ENCODE measurements at regions not wholly inside any gene's neighbourhood (a gene's known extent, or its start where the extent isn't known, plus 50 kb on each side); places are given as distances from the start of the nearest gene placed in this dataset.

DNA sequence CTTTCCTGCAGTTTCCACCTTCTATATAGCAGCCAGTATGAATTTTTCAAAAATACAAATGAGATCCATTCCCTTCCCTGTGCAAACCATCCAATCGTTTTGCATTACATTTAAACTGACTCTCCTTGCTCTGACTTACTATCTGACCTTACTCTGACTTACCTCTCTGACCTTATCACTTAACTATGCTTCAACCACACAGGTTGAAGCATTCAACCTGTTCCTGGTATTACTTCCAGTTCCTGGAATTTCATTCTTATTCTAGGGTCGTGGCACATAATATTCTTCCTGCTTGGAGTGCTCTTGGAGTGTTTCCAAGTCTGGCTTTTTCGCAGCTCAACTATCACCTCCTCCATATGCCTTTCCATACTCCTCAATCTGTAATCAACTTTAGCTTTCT is 850.6 kb upstream of the CHAC2 start:
- Histone ChIP-seq H3K9ac (ENCODE audit: low read length) (no peak overlapping the region), H3K4me1 (ENCODE audit: control insufficient read depth, low read depth, low read length) (no peaks in the 10 kb centered on the region), H3K9me3 (ENCODE audit: control insufficient read depth, low read depth, low read length) (no peaks in the 10 kb centered on the region), H3K4me3 (ENCODE audit: low read length) (no peak overlapping the region), H3K36me3 (ENCODE audit: control insufficient read depth, low read depth, low read length) (no peaks in the 10 kb centered on the region), H3K27me3 (ENCODE audit: control insufficient read depth, insufficient read depth, low read length) (no peaks in the 10 kb centered on the region), H3K27ac (ENCODE audit: low read length) (no peak overlapping the region)

DNA sequence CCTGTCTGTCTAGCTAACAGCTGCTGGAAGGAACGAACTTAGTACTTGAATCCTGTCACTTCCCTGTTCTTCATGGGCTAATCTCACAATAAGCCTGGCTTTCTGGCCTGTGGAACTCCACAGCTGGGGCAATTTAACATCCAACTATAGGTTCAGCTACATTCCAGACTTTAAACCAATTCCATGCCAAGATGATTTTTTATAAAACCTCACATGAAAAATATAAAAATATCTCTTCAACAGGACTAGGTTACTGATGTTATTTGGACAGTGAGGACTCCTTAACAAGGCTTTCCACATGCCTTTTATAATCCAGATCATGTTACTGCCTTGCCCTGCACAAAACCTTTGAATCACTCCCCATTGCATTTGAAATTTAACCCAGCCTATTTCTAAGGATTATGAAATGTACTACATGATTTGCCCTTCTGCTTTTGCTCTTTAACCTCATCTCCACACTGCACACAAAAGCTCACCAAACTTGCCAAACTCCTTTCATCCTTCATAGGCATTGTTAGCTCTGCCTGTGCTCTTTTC is 863.2 kb upstream of the CHAC2 start:
- H3K9ac ChIP-seq (ENCODE audit: low read length): no peak overlapping the region
- no peaks in the 10 kb centered on the region for H3K27me3 ChIP-seq (ENCODE audit: control insufficient read depth, insufficient read depth, low read length)
- peaks cover 11% of the 10 kb centered on the region for H3K9me3 ChIP-seq (ENCODE audit: control insufficient read depth, low read depth, low read length)
- no peak overlapping the region for H3K27ac ChIP-seq (ENCODE audit: low read length)
- no peak overlapping the region for H3K4me3 ChIP-seq (ENCODE audit: low read length)
- no peaks in the 10 kb centered on the region for H3K4me1 ChIP-seq (ENCODE audit: control insufficient read depth, low read depth, low read length)
- no peaks in the 10 kb centered on the region for H3K36me3 ChIP-seq (ENCODE audit: control insufficient read depth, low read depth, low read length)

DNA sequence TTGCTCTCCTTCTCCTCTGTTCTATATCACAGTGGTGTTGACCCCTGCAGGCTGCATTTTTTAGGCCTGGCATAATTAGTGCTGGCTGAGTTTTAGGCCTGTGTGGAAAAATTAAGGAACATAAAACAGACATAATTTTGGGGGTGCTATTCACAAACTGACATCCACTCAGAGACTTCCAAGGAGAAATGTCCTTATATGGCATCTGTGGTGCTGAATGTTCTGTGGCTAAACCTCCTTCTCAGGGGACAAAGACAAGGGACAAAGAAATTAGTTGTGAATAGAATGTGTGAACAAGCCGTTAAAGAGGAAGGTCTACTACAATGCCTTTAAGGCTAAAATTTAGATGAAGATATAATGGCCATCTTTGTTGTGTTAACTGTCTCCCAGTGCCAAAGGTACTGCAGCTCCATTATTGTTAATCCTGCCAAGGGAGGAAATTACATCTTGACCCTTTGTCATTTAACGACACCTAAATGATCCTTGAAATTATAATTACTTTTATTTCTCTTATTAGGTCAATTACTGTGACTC is 870.0 kb upstream of the CHAC2 start:
- no peak overlapping the region for H3K27ac ChIP-seq (ENCODE audit: low read length)
- no peak overlapping the region for H3K9ac ChIP-seq (ENCODE audit: low read length)
- H3K36me3 ChIP-seq (ENCODE audit: control insufficient read depth, low read depth, low read length): no peaks in the 10 kb centered on the region
- no peaks in the 10 kb centered on the region for H3K4me1 ChIP-seq (ENCODE audit: control insufficient read depth, low read depth, low read length)
- peaks cover 20% of the 10 kb centered on the region for H3K9me3 ChIP-seq (ENCODE audit: control insufficient read depth, low read depth, low read length)
- H3K27me3 ChIP-seq (ENCODE audit: control insufficient read depth, insufficient read depth, low read length): no peaks in the 10 kb centered on the region
- H3K4me3 ChIP-seq (ENCODE audit: low read length): no peak overlapping the region

DNA sequence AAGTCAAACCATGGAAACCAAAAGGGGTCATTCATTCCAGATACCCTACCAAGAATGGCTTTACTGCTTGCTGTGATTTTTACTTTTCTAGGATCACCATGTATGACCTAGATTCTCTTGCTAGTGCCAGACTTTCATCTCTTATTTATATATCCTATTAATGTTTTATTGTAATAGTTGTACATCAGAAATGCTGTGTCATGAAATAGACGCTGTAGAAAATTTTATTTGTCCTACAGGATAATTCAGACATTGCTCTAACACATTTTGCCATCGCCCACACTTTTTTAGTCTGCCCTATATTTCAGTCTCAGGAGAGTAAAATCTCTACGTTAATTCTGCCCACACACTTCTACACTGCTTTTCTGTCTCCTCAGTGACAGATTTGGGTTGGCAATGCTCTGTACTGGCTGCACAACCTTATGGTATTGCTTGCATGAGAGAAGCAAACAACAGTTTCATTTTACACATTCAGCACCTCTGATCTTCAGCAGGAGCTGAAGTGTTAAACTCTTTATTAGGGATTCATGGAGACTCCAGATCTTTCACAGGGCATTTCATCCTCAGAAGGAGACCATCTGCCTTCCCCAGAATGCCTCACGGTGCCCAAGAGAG is 871.8 kb upstream of the CHAC2 start:
- no peak overlapping the region for H3K4me3 ChIP-seq (ENCODE audit: low read length)
- no peaks in the 10 kb centered on the region for H3K27me3 ChIP-seq (ENCODE audit: control insufficient read depth, insufficient read depth, low read length)

DNA sequence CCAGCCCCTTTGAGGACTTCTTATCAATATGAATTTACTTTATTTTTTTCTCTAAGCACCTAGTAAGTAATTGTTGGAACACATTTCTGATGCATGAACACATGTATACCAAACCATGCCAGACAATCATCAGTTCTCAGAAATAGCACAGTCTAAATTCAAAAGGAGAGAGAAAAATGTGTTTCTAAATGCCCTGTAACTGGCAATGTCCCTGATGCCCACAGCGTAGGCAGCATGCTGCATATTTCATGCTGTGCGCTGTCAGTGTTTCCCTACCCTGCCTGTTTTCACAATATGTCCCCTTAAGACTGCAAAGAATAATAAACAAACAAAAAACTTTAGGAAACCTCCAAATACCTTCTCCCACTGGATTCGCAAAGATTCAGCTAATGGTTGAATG is 881.0 kb upstream of the CHAC2 start:
- Histone ChIP-seq H3K36me3 (ENCODE audit: control insufficient read depth, low read depth, low read length) (no peaks in the 10 kb centered on the region), H3K9me3 (ENCODE audit: control insufficient read depth, low read depth, low read length) (no peaks in the 10 kb centered on the region), H3K27me3 (ENCODE audit: control insufficient read depth, insufficient read depth, low read length) (no peaks in the 10 kb centered on the region), H3K9ac (ENCODE audit: low read length) (no peak overlapping the region), H3K4me1 (ENCODE audit: control insufficient read depth, low read depth, low read length) (no peaks in the 10 kb centered on the region), H3K27ac (ENCODE audit: low read length) (no peak overlapping the region), H3K4me3 (ENCODE audit: low read length) (no peak overlapping the region)

More for the DNA sequence above, 871.8 kb upstream of the CHAC2 start:
- no peaks in the 10 kb centered on the region for H3K4me1 ChIP-seq (ENCODE audit: control insufficient read depth, low read depth, low read length)
- peaks cover 20% of the 10 kb centered on the region for H3K9me3 ChIP-seq (ENCODE audit: control insufficient read depth, low read depth, low read length)
- H3K9ac ChIP-seq (ENCODE audit: low read length): no peak overlapping the region
- H3K36me3 ChIP-seq (ENCODE audit: control insufficient read depth, low read depth, low read length): no peaks in the 10 kb centered on the region
- no peak overlapping the region for H3K27ac ChIP-seq (ENCODE audit: low read length)

DNA sequence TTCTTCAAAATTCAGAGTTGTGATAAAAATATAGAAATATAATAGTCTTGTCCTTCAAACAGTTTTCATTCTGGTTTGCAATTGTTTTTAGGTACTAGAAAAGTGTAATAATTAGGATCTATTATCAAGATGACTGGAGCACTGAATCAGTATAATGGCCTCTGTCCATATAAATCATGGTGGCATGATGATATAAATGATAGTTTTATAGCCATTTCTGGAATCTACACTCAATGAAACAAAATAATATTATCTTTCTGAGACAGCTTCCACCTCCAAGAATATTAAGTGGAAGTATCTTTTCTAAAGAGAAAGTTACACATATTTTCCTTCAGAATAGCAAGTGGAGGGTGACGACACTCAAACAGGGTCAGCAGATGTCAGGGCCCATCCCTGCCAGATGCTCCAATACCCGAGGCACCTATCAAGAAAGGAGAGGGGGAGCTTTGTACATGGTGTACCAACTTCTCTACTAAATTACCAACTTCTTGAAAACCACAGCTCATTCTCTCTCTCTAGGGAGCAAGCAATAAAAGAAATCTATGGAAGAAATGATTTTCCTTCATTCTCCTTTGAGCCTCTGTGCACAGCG is 882.7 kb upstream of the CHAC2 start:
- Histone ChIP-seq H3K27me3 (ENCODE audit: control insufficient read depth, insufficient read depth, low read length) (no peaks in the 10 kb centered on the region), H3K4me1 (ENCODE audit: control insufficient read depth, low read depth, low read length) (no peaks in the 10 kb centered on the region), H3K9me3 (ENCODE audit: control insufficient read depth, low read depth, low read length) (no peaks in the 10 kb centered on the region), H3K36me3 (ENCODE audit: control insufficient read depth, low read depth, low read length) (no peaks in the 10 kb centered on the region), H3K9ac (ENCODE audit: low read length) (no peak overlapping the region), H3K27ac (ENCODE audit: low read length) (no peak overlapping the region), H3K4me3 (ENCODE audit: low read length) (no peak overlapping the region)

DNA sequence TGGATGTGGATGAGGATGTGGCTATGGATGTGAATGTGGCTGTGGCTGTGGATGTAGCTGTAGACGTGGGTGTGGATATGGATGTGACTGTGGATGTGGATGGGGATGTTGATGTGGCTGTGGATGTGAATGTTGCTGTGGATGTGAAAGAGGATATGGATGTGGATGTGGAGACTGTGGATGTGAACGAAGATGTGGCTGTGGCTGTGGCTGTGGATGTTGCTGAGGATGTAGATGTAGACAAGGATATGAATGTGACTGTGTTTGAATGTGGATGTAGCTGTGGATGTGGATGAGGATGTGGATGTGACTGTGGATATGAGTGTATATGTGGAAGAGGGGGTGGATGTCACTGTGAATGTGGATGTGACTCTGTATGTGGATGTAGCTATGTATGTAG is 884.6 kb upstream of the CHAC2 start:
- Histone ChIP-seq H3K36me3 (ENCODE audit: control insufficient read depth, low read depth, low read length) (no peaks in the 10 kb centered on the region), H3K4me1 (ENCODE audit: control insufficient read depth, low read depth, low read length) (no peaks in the 10 kb centered on the region), H3K27me3 (ENCODE audit: control insufficient read depth, insufficient read depth, low read length) (no peaks in the 10 kb centered on the region), H3K27ac (ENCODE audit: low read length) (no peak overlapping the region), H3K9me3 (ENCODE audit: control insufficient read depth, low read depth, low read length) (no peaks in the 10 kb centered on the region), H3K9ac (ENCODE audit: low read length) (no peak overlapping the region), H3K4me3 (ENCODE audit: low read length) (no peak overlapping the region)

DNA sequence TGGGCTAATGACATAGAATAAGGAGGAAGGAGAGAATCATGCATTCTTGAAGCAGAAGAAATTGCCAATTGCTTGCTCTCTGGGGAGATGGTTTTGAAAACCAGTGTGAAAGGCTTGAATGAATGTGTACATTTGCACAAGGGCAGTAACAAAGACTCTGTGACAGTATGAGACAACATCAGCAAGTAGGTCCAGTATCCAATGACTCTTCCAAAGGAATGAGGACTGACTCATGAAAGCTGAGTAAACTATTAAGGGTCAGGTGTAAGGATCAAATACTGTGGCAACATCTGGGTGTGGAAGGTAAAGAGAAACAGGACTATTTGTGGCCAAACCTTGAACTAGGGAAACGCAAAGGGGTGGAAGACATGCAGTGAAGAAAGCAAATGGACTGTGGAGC is 886.0 kb upstream of the CHAC2 start:
- Histone ChIP-seq H3K4me1 (ENCODE audit: control insufficient read depth, low read depth, low read length) (no peaks in the 10 kb centered on the region), H3K27ac (ENCODE audit: low read length) (no peak overlapping the region), H3K9ac (ENCODE audit: low read length) (no peak overlapping the region), H3K4me3 (ENCODE audit: low read length) (no peak overlapping the region), H3K27me3 (ENCODE audit: control insufficient read depth, insufficient read depth, low read length) (no peaks in the 10 kb centered on the region), H3K36me3 (ENCODE audit: control insufficient read depth, low read depth, low read length) (no peaks in the 10 kb centered on the region), H3K9me3 (ENCODE audit: control insufficient read depth, low read depth, low read length) (no peaks in the 10 kb centered on the region)

DNA sequence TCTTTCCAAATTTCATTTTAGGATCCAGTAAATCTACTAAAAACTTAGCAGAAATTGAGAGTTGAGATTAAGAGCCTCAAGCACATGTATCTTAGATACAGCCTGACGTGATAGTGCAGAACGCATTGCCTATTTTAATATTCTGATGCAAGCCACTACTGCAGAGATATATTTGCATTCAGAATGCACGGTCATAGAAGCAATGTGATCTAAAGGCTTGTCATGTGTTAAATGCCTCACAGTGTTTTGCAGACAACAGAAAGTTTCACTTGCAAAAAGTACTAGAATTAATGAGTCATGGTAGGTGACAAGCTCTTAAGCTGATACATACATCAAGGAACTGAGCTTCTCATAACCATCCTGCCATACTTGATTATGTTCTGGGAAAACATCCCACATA is 886.7 kb upstream of the CHAC2 start:
- Histone ChIP-seq H3K9ac (ENCODE audit: low read length) (no peak overlapping the region), H3K36me3 (ENCODE audit: control insufficient read depth, low read depth, low read length) (no peaks in the 10 kb centered on the region), H3K27me3 (ENCODE audit: control insufficient read depth, insufficient read depth, low read length) (no peaks in the 10 kb centered on the region), H3K4me1 (ENCODE audit: control insufficient read depth, low read depth, low read length) (no peaks in the 10 kb centered on the region), H3K9me3 (ENCODE audit: control insufficient read depth, low read depth, low read length) (no peaks in the 10 kb centered on the region), H3K4me3 (ENCODE audit: low read length) (no peak overlapping the region), H3K27ac (ENCODE audit: low read length) (no peak overlapping the region)

DNA sequence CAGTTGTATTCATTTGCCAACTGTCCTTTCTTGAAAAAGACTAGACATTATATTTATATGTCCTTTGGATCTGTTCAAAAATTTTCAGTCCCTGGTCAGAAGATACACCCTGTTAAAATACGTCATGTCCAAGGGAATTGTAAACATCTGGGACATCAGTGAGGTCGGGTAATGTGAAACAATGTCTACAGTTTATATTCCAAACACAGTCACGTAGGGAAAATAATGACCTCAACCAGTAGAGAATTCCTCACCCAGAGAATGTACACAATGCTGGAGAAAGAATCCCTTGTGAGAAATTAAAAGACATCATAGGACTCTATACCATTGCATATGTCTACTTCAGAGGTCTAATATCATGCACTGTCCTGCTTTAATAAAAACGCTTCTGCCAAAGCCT is 888.0 kb upstream of the CHAC2 start:
- H3K4me1 ChIP-seq (ENCODE audit: control insufficient read depth, low read depth, low read length): no peaks in the 10 kb centered on the region
- no peak overlapping the region for H3K4me3 ChIP-seq (ENCODE audit: low read length)
- H3K27ac ChIP-seq (ENCODE audit: low read length): no peak overlapping the region
- no peaks in the 10 kb centered on the region for H3K9me3 ChIP-seq (ENCODE audit: control insufficient read depth, low read depth, low read length)
- H3K36me3 ChIP-seq (ENCODE audit: control insufficient read depth, low read depth, low read length): no peaks in the 10 kb centered on the region
- H3K9ac ChIP-seq (ENCODE audit: low read length): no peak overlapping the region
- no peaks in the 10 kb centered on the region for H3K27me3 ChIP-seq (ENCODE audit: control insufficient read depth, insufficient read depth, low read length)

DNA sequence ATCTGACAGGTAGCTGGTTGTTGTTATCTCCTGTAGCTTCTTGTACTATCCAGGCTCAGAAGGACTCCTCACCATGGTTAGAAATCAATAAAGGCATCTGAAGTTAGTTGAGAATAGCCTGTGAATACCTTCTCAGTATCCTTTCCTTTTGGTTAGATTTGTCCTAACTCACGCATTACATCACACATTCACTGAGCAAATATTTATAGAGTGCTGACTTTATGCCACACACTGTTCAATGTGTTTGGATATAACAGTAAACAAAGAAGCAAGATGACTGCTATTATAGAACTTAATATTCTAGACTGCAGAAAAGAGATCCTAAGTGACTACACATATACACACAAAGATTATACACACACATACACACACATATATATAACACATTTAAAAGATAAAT is 889.9 kb upstream of the CHAC2 start:
- no peaks in the 10 kb centered on the region for H3K36me3 ChIP-seq (ENCODE audit: control insufficient read depth, low read depth, low read length)
- H3K27ac ChIP-seq (ENCODE audit: low read length): no peak overlapping the region
- no peaks in the 10 kb centered on the region for H3K9me3 ChIP-seq (ENCODE audit: control insufficient read depth, low read depth, low read length)
- no peak overlapping the region for H3K4me3 ChIP-seq (ENCODE audit: low read length)
- no peaks in the 10 kb centered on the region for H3K27me3 ChIP-seq (ENCODE audit: control insufficient read depth, insufficient read depth, low read length)
- no peak overlapping the region for H3K9ac ChIP-seq (ENCODE audit: low read length)
- H3K4me1 ChIP-seq (ENCODE audit: control insufficient read depth, low read depth, low read length): no peaks in the 10 kb centered on the region
